Osteocyte (in vitro differentiated cells): ENCODE measurements at regions not wholly inside any gene's neighbourhood (a gene's known extent, or its start where the extent isn't known, plus 50 kb on each side); places are given as distances from the start of the nearest gene placed in this dataset.

ENCODE experiments used
- DNase-seq: peaks from one replicate; pipeline ENCODE4 v3.0.0; 2021; ENCODE audit warnings: mixed read lengths; ENCODE audit not compliant: unreplicated experiment; ENCODE audit errors: extremely low spot score
- H3K27ac Mint-ChIP-seq: one replicate; pipeline ENCODE4 v1.8.0; 2021; ENCODE audit warnings: mild to moderate bottlenecking, mixed read lengths; ENCODE audit not compliant: unreplicated experiment
- H3K27me3 Mint-ChIP-seq: one replicate; pipeline ENCODE4 v1.8.0; 2021; ENCODE audit warnings: mixed read lengths; ENCODE audit not compliant: unreplicated experiment
- H3K36me3 Mint-ChIP-seq: one replicate; pipeline ENCODE4 v1.8.0; 2021; ENCODE audit warnings: mixed read lengths; ENCODE audit not compliant: unreplicated experiment
- H3K4me1 Mint-ChIP-seq: one replicate; pipeline ENCODE4 v1.8.0; 2021; ENCODE audit warnings: mixed read lengths; ENCODE audit not compliant: unreplicated experiment
- H3K4me3 Mint-ChIP-seq: one replicate; pipeline ENCODE4 v1.8.0; 2021; ENCODE audit warnings: mild to moderate bottlenecking, moderate library complexity, mixed read lengths; ENCODE audit not compliant: unreplicated experiment
- H3K9me3 Mint-ChIP-seq: one replicate; pipeline ENCODE4 v1.8.0; 2021; ENCODE audit warnings: mixed read lengths; ENCODE audit not compliant: unreplicated experiment
- CTCF ChIP-seq: fragments of 200-600 bp; sonication (generic); IDR thresholded peaks from 2 replicates; pipeline ENCODE4 v1.5.0; 2021; ENCODE audit warnings: antibody characterized with exemption, mild to moderate bottlenecking, moderate library complexity

- no peak for DNase-seq
- H3K4me3 Mint-ChIP-seq, result no peak overlapping the region
- H3K4me1 Mint-ChIP-seq, result no peaks in the 10 kb centered on the region
- no peaks in the 10 kb centered on the region for H3K36me3 Mint-ChIP-seq
- no peaks in the 10 kb centered on the region for H3K9me3 Mint-ChIP-seq
- H3K27ac Mint-ChIP-seq, result no peak overlapping the region
- H3K27me3 Mint-ChIP-seq, result peaks cover 22% of the 10 kb centered on the region
- TF ChIP-seq CTCF, result no peak
These were observed 239.9 kb downstream of the ZNF516 start for GRCh38 chr18:76255070-76255683.

DNA sequence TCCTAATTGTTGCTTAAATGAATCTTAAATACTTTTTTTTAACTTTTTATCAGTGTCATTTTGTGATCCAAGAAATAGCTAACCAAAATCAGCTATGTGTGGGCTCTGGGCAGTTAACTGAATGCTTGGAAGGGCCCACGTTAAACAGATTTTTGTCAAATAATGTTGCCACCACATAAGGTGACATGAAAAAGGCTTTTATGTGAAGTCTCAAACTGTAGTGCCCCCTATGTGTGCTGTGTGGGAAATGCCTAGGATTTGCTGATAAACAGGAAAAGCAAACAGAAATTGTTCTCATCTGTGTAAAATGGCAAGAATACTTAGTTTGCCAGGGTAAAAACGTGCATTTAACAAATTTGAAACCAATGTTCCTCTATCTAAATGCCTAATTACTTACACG lies 242.2 kb downstream of the ZNF516 start:
- H3K27ac Mint-ChIP-seq, result no peak overlapping the region
- H3K4me1 Mint-ChIP-seq, result no peaks in the 10 kb centered on the region
- no peak for DNase-seq
- H3K4me3 Mint-ChIP-seq, result no peak overlapping the region
- no peaks in the 10 kb centered on the region for H3K36me3 Mint-ChIP-seq
- H3K9me3 Mint-ChIP-seq, result no peaks in the 10 kb centered on the region
- H3K27me3 Mint-ChIP-seq, result peaks cover 10% of the 10 kb centered on the region
- TF ChIP-seq CTCF, result peak; percentile 28

GRCh38 chr18:76252139-76252538 lies 242.9 kb downstream of the ZNF516 start:
- Mint-ChIP-seq H3K4me1 (no peaks in the 10 kb centered on the region), H3K9me3 (no peaks in the 10 kb centered on the region), H3K27ac (no peak overlapping the region), H3K4me3 (no peak overlapping the region), H3K36me3 (no peaks in the 10 kb centered on the region), H3K27me3 (peaks cover 6% of the 10 kb centered on the region)
- TF ChIP-seq CTCF, result no peak
- DNase-seq, result no peak

GRCh38 chr18:76251691-76252090 lies 243.4 kb downstream of the ZNF516 start:
- H3K9me3 Mint-ChIP-seq, result no peaks in the 10 kb centered on the region

GRCh38 chr18:76246590-76246989 lies 248.5 kb downstream of the ZNF516 start:
- Mint-ChIP-seq H3K36me3 (no peaks in the 10 kb centered on the region), H3K4me3 (no peak overlapping the region), H3K9me3 (no peaks in the 10 kb centered on the region), H3K27ac (no peak overlapping the region), H3K27me3 (no peaks in the 10 kb centered on the region), H3K4me1 (no peaks in the 10 kb centered on the region)
- no peak for DNase-seq
- no peak for TF ChIP-seq CTCF

More at GRCh38 chr18:76251691-76252090, 243.4 kb downstream of the ZNF516 start:
- H3K27me3 Mint-ChIP-seq, result peaks cover 6% of the 10 kb centered on the region
- H3K27ac Mint-ChIP-seq, result no peak overlapping the region
- no peak overlapping the region for H3K4me3 Mint-ChIP-seq
- TF ChIP-seq CTCF, result no peak
- H3K36me3 Mint-ChIP-seq, result no peaks in the 10 kb centered on the region
- no peaks in the 10 kb centered on the region for H3K4me1 Mint-ChIP-seq
- DNase-seq, result no peak
